Erythroblast (primary cell): ENCODE measurements at regions not wholly inside any gene's neighbourhood (a gene's known extent, or its start where the extent isn't known, plus 50 kb on each side); places are given as distances from the start of the nearest gene placed in this dataset.
A peak's percentile ranks its signal among the peaks of the same experiment; 100 is the strongest.
"Not testable (repeated sequence)": the region's sequence is repeated elsewhere in the genome, so short reads cannot be mapped to it uniquely, and the experiment has no call there.

Experiments
- DNase-seq, 2 experiments: peaks; one replicate each; lab custom pipeline; 2025; lab: John Stamatoyannopoulos, UW
- GATA1 ChIP-seq: IDR thresholded peaks from 2 replicates; pipeline ENCODE4 v1.6.1; 2011; ENCODE audit warnings: low read depth, mild to moderate bottlenecking, control low read depth, low read length, moderate library complexity
- POLR2A ChIP-seq: IDR thresholded peaks from 2 replicates; pipeline ENCODE4 v1.6.1; 2011; ENCODE audit warnings: mild to moderate bottlenecking, low read length

- no peak for DNase-seq
- TF ChIP-seq POLR2A: no peak
- TF ChIP-seq GATA1: no peak
Observed at GRCh38 chr1:65541161-65541560, 120.7 kb downstream of the LEPR start.

DNA sequence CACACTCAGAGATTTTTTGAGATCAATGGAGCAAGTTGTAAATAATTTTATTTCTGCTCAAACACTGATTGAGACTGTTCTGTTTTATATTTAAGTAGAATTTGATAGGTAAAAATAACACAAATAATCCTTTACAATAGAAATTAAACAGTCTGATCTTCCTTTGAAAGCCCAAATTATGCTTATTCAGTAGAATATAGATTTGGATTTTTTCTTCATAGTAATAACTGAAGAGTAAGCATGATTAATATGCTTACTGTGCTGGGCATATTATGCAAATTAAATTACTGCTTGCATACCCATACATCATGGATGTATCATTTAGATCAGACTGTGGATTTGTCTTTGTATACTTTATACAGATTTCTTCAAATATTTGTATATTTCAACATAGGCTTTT lies 121.4 kb downstream of the LEPR start:
- DNase-seq: no peak
- no peak for TF ChIP-seq POLR2A
- TF ChIP-seq GATA1: no peak

GRCh38 chr1:65542592-65542991 lies 122.1 kb downstream of the LEPR start:
- not testable (repeated sequence) for DNase-seq

- DNase-seq: not testable (repeated sequence)
Observed at GRCh38 chr1:65550306-65551010, 130.0 kb downstream of the LEPR start.

- peak in 1 of 2 experiments; percentile 8 for DNase-seq
Observed at GRCh38 chr1:65552484-65552883, 132.0 kb downstream of the LEPR start.

GRCh38 chr1:65554086-65554764 lies 133.8 kb downstream of the LEPR start:
- peak in 1 of 2 experiments; percentile 11 for DNase-seq

GRCh38 chr1:65554829-65555228 lies 134.4 kb downstream of the LEPR start:
- DNase-seq: no peak
- TF ChIP-seq POLR2A (no peak), GATA1 (no peak)

GRCh38 chr1:65558215-65558614 lies 137.7 kb downstream of the LEPR start:
- DNase-seq: peak; percentile 37 to 69

DNA sequence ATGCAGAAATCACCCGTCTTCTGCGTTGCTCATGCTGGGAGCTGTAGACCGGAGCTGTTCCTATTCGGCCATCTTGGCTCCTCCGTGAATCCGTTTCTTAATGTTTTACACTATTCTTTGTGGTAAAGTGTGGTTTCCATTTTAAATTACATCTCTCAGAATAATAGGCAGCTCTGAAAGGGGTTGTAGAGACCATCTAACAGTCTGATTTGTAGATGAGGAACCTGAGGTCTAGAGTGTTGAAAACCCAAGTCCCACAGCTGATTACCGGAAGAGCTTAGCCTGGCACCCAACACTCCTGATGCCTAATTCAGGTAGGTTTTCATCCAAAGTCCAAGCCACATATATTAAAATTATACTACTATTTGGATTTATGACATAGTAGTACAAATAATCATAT lies 144.0 kb downstream of the LEPR start:
- TF ChIP-seq GATA1 (no peak), POLR2A (no peak)
- no peak for DNase-seq

More at GRCh38 chr1:65558215-65558614, 137.7 kb downstream of the LEPR start:
- TF ChIP-seq GATA1 (no peak), POLR2A (no peak)

DNA sequence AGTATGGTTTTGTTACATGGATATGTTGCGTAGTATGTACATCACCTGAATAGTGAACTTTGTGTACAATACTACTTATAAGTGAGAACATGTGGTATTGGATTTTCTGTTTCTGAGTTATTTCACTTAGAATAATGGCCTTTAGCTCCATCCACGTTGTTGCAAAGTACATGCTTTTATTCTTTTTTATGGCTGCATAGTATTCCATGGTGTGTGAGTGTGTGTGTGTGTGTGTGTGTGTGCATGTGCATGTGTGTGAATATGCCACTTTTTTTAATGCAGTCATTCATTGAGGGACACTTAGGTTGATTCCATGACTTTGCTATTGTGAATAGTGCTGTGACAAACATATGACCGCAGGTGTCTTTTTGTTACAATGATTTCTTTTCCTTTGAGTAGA lies 147.8 kb downstream of the LEPR start:
- TF ChIP-seq POLR2A (no peak), GATA1 (no peak)

DNA sequence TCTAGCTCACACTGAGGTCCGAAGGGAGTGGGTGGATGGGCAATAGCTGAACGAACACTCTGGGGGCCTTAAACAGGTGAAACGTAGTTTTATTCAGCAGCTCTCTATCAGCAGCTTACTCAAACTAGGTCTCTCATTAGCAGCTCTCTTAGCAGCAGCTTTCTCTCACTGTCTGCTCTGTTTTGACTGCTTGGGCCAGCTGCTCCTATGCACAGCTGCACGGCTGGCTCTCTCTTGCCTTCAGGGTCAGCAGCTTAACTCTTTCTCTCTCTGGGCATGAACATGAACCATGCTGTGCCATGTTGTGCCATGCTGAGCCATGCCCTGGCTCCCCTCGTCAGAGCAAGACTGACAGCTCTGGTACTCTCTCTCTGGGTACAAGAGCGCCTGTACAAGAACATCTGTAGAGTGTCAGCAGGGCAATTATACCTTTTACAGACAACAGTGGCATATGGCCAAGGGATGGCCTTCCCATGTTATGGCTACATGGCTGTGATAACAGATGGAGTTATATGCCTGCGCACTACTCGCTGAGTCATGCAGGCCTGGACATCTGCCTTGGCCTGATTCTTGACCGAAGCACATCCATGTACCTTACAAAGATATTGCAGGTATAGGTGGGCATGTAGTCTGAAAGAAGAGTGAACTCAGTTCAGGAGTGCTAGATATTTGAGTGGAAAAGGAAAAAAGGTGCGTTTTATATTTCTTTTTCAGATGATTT lies 152.4 kb downstream of the LEPR start:
- DNase-seq: peak; percentile 40 to 67
- TF ChIP-seq GATA1 (no peak), POLR2A (no peak)

More for the DNA sequence above, 147.8 kb downstream of the LEPR start:
- no peak for DNase-seq

GRCh38 chr1:65577278-65577677 lies 156.8 kb downstream of the LEPR start:
- TF ChIP-seq GATA1 (no peak), POLR2A (peak; percentile 48)

DNA sequence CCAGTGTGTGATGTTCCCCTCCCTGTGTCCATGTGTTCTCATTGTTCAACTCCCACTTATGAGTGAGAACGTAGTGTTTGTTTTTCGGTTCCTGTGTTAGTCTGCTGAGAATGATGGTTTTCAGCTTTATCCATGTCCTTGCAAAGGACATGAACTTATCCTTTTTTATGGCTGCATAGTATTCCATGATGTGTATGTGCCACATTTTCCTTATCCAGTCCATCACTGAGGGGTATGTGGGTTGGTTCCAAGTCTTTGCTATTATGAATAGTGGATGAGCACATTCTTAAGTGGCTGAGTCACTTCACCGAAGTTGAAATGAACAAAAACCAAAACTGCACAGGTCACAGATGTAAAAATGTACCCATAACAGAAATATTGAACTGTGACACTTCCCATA lies 157.5 kb downstream of the LEPR start:
- not testable (repeated sequence) for DNase-seq

More at GRCh38 chr1:65577278-65577677, 156.8 kb downstream of the LEPR start:
- DNase-seq: peak; percentile 58 to 90

DNA sequence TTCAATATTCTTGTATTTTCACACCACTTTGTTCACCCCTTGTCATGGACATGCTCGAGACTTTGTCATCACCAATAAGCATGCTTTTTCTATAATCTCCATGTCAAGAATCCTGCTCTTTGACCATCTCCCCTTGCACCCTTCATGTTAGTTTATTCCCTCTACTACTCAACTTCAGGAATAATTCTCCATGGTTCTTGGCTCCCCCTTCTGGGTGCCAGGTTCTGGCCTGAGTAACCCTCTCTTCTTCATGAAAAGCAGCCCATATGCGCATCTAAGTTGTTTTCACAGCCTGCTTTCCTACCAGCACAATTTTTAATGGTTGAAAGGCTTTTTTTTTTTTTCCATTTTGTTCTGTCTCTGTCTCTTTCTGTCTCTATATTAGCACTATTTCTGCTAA lies 160.7 kb downstream of the LEPR start:
- DNase-seq: peak in 1 of 2 experiments; percentile 13
- TF ChIP-seq GATA1: no peak
- TF ChIP-seq POLR2A: no peak
